Stimulated activated naive CD8-positive, alpha-beta T cell treated with anti-CD3 and anti-CD28 coated beads, Interleukin-15, amount 100 ng/mL, for 72 hours (primary cell): ENCODE measurements at regions not wholly inside any gene's neighbourhood (a gene's known extent, or its start where the extent isn't known, plus 50 kb on each side); places are given as distances from the start of the nearest gene placed in this dataset.

Experiments used
- ATAC-seq: fragments of 150-1000 bp; cut with Tn5 transposase; 2 replicates; pipeline ENCODE4 v1.10.0; 2021; ENCODE audit warnings: mild to moderate bottlenecking, moderate library complexity
- DNase-seq, 2 donors: peaks; one replicate each; pipeline ENCODE4 v3.0.0; 2021 to 2022
- H3K27ac Mint-ChIP-seq, 2 donors: one replicate each; pipeline ENCODE4 v1.8.0; 2022; ENCODE audit warnings: mild to moderate bottlenecking in 2 of 2, mixed read lengths in 2 of 2, moderate library complexity in 2 of 2
- H3K27me3 Mint-ChIP-seq: one replicate; pipeline ENCODE4 v1.8.0; 2022; ENCODE audit warnings: mixed read lengths
- H3K4me1 Mint-ChIP-seq: one replicate; pipeline ENCODE4 v1.8.0; 2022; ENCODE audit warnings: mild to moderate bottlenecking, mixed read lengths
- H3K4me3 Mint-ChIP-seq, 2 donors: one replicate each; pipeline ENCODE4 v1.8.0; 2022; ENCODE audit warnings: mild to moderate bottlenecking in 2 of 2, mixed read lengths in 2 of 2, moderate library complexity in 1 of 2
- H3K9me3 Mint-ChIP-seq, 2 donors: one replicate each; pipeline ENCODE4 v1.8.0; 2022; ENCODE audit warnings: mixed read lengths in 2 of 2

DNA sequence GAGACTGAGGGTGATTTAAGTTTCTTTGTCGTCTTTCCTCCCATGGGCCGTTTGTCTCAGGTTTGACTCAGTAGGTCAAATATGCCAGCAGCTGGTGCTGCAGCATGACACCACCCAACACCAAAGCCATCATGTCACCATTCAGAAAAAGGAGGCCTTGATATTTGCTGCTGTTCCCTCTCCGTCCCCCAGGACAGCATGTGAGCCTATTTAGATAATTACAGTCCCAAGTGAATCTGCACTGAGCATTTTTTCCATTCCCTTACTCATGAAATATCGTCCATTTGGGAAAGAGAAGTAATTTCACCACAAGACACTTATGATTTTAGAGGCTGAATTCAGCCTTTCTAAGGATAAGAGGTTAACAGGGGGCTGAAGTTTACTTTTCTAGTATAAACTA, 62.2 kb upstream of the ADORA2B start:
- H3K9me3 Mint-ChIP-seq, result no peaks in the 10 kb centered on the region

GRCh38 chr17:15883617-15884111, 61.3 kb upstream of the ADORA2B start:
- peaks cover 21% of the 10 kb centered on the region for H3K4me1 Mint-ChIP-seq
- no peaks in the 10 kb centered on the region for H3K9me3 Mint-ChIP-seq
- ATAC-seq, result peak; percentile 23
- H3K4me3 Mint-ChIP-seq, result no peak overlapping the region
- H3K27ac Mint-ChIP-seq, result no peak overlapping the region
- DNase-seq, result no peak
- H3K27me3 Mint-ChIP-seq, result no peaks in the 10 kb centered on the region

More for the DNA sequence above, 62.2 kb upstream of the ADORA2B start:
- DNase-seq (no peak), ATAC-seq (no peak)
- Mint-ChIP-seq H3K4me3 (no peak overlapping the region), H3K4me1 (peaks cover 24% of the 10 kb centered on the region), H3K27ac (no peak overlapping the region), H3K27me3 (no peaks in the 10 kb centered on the region)

DNA sequence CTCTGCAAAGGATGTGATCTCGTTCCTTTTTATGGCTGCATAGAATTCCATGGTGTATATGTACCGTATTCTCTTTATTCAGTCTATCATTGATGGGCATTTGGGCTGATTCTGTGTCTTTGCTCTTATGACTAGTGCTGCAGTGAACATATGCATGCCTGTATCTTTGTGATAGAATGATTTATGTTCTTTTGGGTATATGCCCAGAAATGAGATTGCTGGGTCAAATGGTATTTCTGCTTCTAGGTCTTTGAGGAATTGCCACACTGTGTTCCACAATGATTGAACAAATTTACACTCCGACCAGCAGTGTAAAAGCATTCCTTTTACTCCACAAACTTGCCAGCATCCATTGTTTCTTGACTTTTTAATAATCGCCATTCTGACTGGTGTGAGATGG, 60.2 kb upstream of the ADORA2B start:
- no peak overlapping the region for H3K27ac Mint-ChIP-seq
- DNase-seq (no peak), ATAC-seq (no peak)
- H3K4me1 Mint-ChIP-seq, result peaks cover 21% of the 10 kb centered on the region
- H3K9me3 Mint-ChIP-seq, result no peaks in the 10 kb centered on the region
- no peaks in the 10 kb centered on the region for H3K27me3 Mint-ChIP-seq
- no peak overlapping the region for H3K4me3 Mint-ChIP-seq

- ATAC-seq, result peak; percentile 84
- peak; percentile 10 to 33 for DNase-seq
- Mint-ChIP-seq H3K27me3 (no peaks in the 10 kb centered on the region), H3K4me1 (peaks cover 21% of the 10 kb centered on the region), H3K27ac (no peak overlapping the region), H3K4me3 (no peak overlapping the region), H3K9me3 (no peaks in the 10 kb centered on the region)
These were observed 59.2 kb upstream of the ADORA2B start for GRCh38 chr17:15885770-15886169.

DNA sequence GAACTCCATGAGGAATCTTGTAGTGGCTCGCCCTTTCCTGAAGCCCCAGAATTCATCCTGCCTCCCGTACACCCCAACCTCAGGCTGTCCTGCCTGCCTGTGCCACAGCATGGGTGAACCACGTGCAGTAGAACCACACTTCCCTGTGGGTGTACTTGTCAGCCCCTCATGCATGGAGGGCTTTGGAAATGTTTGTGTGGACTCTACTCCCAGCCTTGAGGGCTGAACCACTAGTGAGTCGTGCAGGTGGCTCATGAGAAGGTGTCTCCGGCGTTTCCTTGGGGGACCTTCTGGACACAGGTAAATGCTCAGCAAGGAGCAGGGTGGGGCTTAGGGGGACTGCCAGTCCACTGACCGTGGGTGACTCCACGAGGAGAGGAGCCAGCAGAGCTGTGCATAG, 58.7 kb upstream of the ADORA2B start:
- DNase-seq, result no peak
- H3K27me3 Mint-ChIP-seq, result no peaks in the 10 kb centered on the region
- peak overlapping the region; percentile 17 to 37 for H3K4me3 Mint-ChIP-seq
- peaks cover 21% of the 10 kb centered on the region for H3K4me1 Mint-ChIP-seq
- peak overlapping the region in 1 of 2 donors; percentile 54 for H3K27ac Mint-ChIP-seq
- ATAC-seq, result peak; percentile 46
- no peaks in the 10 kb centered on the region for H3K9me3 Mint-ChIP-seq

GRCh38 chr17:15886804-15887203, 58.1 kb upstream of the ADORA2B start:
- no peak for ATAC-seq
- Mint-ChIP-seq H3K9me3 (no peaks in the 10 kb centered on the region), H3K27me3 (no peaks in the 10 kb centered on the region), H3K4me3 (no peak overlapping the region), H3K27ac (no peak overlapping the region), H3K4me1 (peaks cover 21% of the 10 kb centered on the region)
- DNase-seq, result peak in 1 of 2 donors; percentile 12

- Mint-ChIP-seq H3K27me3 (no peaks in the 10 kb centered on the region), H3K4me1 (peaks cover 21% of the 10 kb centered on the region), H3K9me3 (no peaks in the 10 kb centered on the region), H3K27ac (no peak overlapping the region), H3K4me3 (no peak overlapping the region)
- DNase-seq (no peak), ATAC-seq (no peak)
These were observed 56.5 kb upstream of the ADORA2B start for GRCh38 chr17:15888436-15888835.

- no peaks in the 10 kb centered on the region for H3K27me3 Mint-ChIP-seq
- no peak overlapping the region for H3K4me3 Mint-ChIP-seq
- DNase-seq (no peak), ATAC-seq (no peak)
- H3K9me3 Mint-ChIP-seq, result no peaks in the 10 kb centered on the region
- H3K27ac Mint-ChIP-seq, result no peak overlapping the region
- peaks cover 21% of the 10 kb centered on the region for H3K4me1 Mint-ChIP-seq
These were observed 54.5 kb upstream of the ADORA2B start for GRCh38 chr17:15890279-15890892.

DNA sequence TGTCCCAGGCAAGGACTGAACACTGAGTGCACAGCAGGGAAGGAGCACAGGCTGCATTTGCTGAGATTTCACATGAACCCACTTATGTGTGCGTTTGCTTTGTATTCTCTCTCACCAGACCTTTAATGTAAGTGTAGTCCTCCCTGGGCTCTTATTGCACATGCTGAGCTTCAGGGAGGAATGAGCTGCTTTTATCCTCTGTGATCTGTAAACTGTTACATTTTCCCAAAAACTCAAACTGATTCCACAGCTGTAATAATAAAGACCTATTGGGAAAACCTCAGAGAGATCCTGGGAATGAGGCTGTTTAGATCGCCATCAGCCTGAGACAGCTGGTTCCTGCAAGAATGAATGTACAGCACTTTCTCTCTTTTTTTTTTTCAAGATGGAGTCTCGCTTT, 53.6 kb upstream of the ADORA2B start:
- H3K4me3 Mint-ChIP-seq, result no peak overlapping the region
- H3K27ac Mint-ChIP-seq, result no peak overlapping the region
- no peak for DNase-seq
- no peaks in the 10 kb centered on the region for H3K27me3 Mint-ChIP-seq
- no peak for ATAC-seq
- H3K9me3 Mint-ChIP-seq, result peaks cover 4 to 6% of the 10 kb centered on the region in 2 donors
- H3K4me1 Mint-ChIP-seq, result peaks cover 17% of the 10 kb centered on the region

DNA sequence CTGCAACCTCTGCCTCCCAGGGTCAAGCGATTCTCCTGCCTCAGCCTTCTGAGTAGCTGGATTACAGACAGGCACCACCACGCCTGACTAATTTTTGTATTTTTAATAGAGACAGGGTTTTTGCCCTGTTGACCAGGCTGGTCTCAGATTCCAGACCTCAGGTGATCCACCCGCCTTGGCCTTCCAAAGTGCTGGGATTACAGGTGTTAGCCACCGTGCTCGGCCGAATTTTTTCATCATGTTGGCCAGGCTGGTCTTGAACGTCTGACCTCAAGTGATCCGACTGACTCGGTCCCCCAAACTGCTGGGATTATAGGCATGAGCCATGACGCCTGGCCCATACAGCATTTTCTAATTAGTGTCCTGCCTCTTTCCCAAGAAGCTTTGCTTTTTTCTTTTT, 52.7 kb upstream of the ADORA2B start:
- Mint-ChIP-seq H3K27me3 (no peaks in the 10 kb centered on the region), H3K9me3 (peaks cover 4 to 12% of the 10 kb centered on the region in 2 donors), H3K4me1 (peaks cover 17% of the 10 kb centered on the region), H3K4me3 (no peak overlapping the region), H3K27ac (no peak overlapping the region)
- DNase-seq (no peak), ATAC-seq (no peak)

- DNase-seq (no peak), ATAC-seq (no peak)
- H3K9me3 Mint-ChIP-seq, result peaks cover 4 to 12% of the 10 kb centered on the region in 2 donors
- no peak overlapping the region for H3K27ac Mint-ChIP-seq
- H3K4me3 Mint-ChIP-seq, result no peak overlapping the region
- H3K4me1 Mint-ChIP-seq, result peaks cover 23% of the 10 kb centered on the region
- no peaks in the 10 kb centered on the region for H3K27me3 Mint-ChIP-seq
These were observed 51.9 kb upstream of the ADORA2B start for GRCh38 chr17:15892731-15893657.

DNA sequence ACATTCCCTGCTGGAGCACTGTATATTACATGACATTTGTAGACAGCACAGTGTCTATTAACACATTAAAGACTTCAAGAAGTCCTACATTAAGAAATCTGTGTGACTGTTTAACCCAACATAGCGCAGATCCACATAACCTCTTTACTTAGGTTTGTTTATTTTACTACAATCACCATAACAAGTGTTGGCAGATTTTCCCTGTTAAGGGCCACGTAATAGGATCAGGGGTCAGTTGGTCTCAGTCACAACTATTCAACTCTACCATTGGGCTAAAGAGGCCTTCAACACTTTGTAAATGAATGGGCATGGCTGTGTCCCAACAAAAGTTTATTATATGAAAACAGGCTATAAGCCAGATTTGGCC, 51.3 kb upstream of the ADORA2B start:
- H3K27ac Mint-ChIP-seq, result no peak overlapping the region
- no peak overlapping the region for H3K4me3 Mint-ChIP-seq
- no peaks in the 10 kb centered on the region for H3K27me3 Mint-ChIP-seq
- H3K9me3 Mint-ChIP-seq, result peaks cover 4 to 12% of the 10 kb centered on the region in 2 donors
- ATAC-seq, result no peak
- peaks cover 28% of the 10 kb centered on the region for H3K4me1 Mint-ChIP-seq
- no peak for DNase-seq

- Mint-ChIP-seq H3K4me1 (peaks cover 28% of the 10 kb centered on the region), H3K4me3 (no peak overlapping the region)
- no peak for DNase-seq
These were observed 50.7 kb upstream of the ADORA2B start for GRCh38 chr17:15894258-15894657.

GRCh38 chr17:15894913-15895658, 49.8 kb upstream of the ADORA2B start:
- H3K4me3 Mint-ChIP-seq, result no peak overlapping the region
- ATAC-seq (no peak), DNase-seq (no peak)
- peaks cover 4 to 19% of the 10 kb centered on the region in 2 donors for H3K9me3 Mint-ChIP-seq
- peaks cover 28% of the 10 kb centered on the region for H3K4me1 Mint-ChIP-seq
- H3K27me3 Mint-ChIP-seq, result no peaks in the 10 kb centered on the region
- no peak overlapping the region for H3K27ac Mint-ChIP-seq

More at GRCh38 chr17:15894258-15894657, 50.7 kb upstream of the ADORA2B start:
- Mint-ChIP-seq H3K9me3 (peaks cover 4 to 13% of the 10 kb centered on the region in 2 donors), H3K27ac (no peak overlapping the region), H3K27me3 (no peaks in the 10 kb centered on the region)
- no peak for ATAC-seq
